HG02840 (cell line): ENCODE measurements at regions not wholly inside any gene's neighbourhood (a gene's known extent, or its start where the extent isn't known, plus 50 kb on each side); places are given as distances from the start of the nearest gene placed in this dataset.

Source experiments
- ATAC-seq: cut with Tn5 transposase; IDR thresholded peaks from one replicate; pipeline ENCODE4 v1.9.1; 2021; ENCODE audit warnings: mild to moderate bottlenecking, moderate library complexity, moderate number of reproducible peaks; ENCODE audit not compliant: unreplicated experiment, low FRiP score

DNA sequence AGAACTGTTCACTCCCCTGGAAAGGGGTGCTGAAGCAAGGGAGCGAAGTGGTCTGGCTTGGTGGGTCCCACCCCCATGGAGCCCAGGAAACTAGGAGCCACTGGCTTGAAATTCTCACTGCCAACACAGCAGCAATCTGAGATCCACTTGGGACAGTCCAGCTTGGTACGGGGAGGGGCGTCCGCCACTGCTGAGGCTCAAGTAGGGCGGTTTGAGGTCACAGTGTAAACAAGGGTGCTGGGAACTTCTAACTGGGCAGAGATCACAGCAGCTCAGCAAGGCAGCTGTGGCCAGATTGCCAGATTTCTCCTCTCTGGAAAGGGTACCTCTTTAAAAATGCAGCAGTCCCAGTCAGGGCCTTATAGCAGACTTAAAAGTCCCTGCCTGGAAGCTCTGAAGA, 53.9 kb upstream of the GALNTL6 start:
- no peak for ATAC-seq

DNA sequence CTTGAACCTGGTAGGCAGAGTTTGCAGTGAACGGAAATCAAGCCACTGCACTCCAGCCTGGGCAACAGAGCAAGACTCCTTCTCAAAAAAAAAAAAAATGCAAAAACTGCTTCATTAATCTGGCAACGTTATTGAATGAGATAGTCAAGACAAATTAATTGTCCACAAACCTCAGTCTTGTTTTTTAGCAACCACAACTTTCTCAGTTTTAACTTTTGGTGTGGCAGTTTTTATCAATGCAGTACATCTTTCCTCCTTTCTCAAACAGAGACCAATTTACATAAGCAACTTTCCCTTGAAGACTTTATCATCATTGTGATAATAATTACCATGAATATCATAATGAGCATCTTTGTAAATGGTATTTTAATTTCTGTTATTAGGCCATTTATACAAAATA, 61.7 kb upstream of the GALNTL6 start:
- no peak for ATAC-seq

- ATAC-seq: no peak
Observed at GRCh38 chr4:171746418-171746817, 66.8 kb upstream of the GALNTL6 start.

DNA sequence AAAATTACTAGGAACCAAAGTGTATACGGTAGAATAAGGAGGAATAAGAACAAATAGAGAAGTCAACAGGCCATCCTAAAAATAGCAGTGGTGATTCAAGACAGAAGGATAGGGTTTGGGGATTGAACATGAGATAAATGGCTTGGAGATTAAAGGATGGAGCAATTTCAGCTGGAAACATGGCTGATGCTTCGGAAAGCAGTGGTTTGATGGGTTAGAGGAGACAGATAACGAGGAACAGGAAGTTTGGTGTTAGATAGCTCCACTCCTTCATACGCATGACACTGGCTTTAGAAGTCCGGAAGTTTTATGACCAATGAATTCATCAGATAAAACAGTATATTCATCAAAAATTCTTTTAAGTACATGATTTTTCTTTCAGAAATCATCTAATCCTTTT, 70.8 kb upstream of the GALNTL6 start:
- ATAC-seq: no peak

- no peak for ATAC-seq
Observed at GRCh38 chr4:171727185-171727584, 86.0 kb upstream of the GALNTL6 start.

DNA sequence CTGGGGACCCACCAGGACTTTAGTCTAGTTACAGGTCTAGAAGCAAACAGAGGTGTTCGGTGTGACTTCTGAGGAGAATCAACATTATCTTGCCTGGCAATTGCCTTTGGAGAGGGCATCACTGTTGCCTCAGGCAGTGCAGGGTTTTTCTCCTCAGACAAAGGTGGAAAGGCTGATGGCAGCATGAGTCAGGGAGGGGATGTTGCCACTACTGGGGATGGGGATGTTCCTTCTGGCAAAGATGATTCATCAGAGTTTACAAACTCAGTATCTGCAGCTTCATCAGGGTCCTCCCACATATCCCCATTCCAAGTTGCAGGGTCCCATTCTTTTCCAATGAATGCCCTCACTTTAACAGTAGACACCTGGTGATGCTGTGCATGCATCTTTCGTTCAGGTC, 91.3 kb upstream of the GALNTL6 start:
- ATAC-seq: no peak

- no peak for ATAC-seq
Observed at GRCh38 chr4:171719691-171720090, 93.5 kb upstream of the GALNTL6 start.

DNA sequence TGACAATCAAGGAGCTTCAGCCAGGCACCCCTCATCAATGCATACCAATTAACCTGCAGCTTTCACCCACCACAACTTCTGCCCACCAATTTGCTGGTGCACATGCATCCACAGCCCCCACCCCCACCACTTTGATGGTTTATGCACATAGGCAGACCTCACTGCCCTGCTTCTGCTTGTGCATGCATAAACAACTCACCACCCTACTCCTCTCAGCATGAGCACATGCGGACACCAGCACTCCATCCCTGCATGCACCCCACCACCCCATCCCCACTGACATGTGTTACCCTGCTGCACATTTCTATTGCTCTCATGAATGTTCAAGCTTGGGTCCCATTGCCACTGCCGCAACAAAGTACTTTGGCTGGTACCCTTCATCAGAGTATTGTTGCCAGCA, 94.5 kb upstream of the GALNTL6 start:
- ATAC-seq: no peak

DNA sequence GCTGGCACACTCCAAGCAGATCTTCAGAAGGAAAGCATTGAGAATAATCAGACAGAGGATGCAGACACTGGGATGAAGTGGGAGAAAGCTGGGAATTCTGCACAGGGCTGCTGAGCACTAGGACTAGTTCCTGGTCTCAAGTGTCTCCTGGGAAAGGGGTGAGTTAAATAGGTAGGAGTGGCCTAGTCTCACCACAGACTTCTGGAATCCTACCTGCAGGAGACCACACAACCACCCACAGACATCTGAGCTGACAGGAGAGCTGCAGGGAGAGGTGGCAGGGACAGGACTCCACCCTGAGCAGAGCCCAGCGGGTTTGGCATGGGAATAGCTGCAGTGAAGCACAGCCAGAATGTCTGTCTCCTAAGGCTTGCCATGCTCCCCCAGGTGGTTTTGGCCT, 95.1 kb upstream of the GALNTL6 start:
- no peak for ATAC-seq

DNA sequence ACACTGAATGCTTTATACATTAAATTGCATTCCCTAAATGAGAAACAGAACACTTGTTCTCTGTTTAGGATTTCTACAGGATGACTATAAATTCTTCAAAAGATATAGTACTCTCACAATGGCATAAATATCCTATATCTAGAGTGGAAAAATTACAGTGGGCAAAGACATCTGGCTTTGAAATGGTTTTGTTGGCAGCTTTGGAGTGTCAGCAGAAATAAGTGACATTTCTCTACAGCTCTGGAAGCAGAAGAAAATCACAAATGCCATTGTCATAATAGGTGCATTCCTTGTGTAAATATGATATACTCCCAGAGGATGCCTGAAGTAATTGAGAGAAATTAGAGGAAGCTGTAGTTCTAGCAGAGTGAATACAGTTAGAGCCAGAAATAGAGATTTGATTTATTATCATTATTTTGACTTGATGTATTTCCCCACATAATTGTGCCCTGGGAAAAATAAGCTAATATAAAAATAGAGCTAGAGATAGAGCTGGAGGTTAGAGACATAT, 95.9 kb upstream of the GALNTL6 start:
- no peak for ATAC-seq

GRCh38 chr4:171715973-171716372, 97.2 kb upstream of the GALNTL6 start:
- ATAC-seq: no peak

DNA sequence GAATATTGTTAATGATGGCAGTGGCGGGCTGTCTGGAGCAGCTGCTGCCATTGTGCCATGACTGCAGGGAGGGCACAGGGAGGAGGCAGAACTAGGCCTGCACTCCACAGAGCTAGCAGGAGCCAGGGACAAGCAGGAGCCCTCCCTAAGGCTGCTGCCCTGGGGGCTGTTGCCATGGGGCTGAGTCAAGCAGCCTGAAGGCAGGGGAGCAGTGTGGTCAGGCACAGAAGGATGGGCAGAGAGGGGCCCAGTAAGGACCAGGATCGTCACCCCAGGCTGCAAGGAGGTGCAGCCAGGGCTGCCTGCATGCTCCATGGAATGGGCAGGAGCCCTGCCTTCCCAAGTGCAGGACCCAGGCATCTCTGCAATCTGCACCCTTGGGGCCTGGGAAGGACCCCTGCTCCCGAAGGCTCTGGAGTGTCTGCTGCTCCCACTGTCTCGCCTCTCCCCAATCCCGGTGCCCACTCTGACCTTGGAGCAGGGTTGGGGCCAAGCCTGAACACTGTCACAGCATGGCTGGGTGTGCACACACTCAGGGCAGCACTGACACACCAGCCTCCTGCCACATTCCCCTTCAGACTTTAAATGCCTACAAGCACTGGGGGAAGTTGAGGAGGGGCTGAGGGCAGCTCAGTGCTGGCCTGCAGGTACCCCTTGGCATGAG, 98.3 kb upstream of the GALNTL6 start:
- ATAC-seq: no peak

GRCh38 chr4:171710743-171711142, 102.5 kb upstream of the GALNTL6 start:
- no peak for ATAC-seq

DNA sequence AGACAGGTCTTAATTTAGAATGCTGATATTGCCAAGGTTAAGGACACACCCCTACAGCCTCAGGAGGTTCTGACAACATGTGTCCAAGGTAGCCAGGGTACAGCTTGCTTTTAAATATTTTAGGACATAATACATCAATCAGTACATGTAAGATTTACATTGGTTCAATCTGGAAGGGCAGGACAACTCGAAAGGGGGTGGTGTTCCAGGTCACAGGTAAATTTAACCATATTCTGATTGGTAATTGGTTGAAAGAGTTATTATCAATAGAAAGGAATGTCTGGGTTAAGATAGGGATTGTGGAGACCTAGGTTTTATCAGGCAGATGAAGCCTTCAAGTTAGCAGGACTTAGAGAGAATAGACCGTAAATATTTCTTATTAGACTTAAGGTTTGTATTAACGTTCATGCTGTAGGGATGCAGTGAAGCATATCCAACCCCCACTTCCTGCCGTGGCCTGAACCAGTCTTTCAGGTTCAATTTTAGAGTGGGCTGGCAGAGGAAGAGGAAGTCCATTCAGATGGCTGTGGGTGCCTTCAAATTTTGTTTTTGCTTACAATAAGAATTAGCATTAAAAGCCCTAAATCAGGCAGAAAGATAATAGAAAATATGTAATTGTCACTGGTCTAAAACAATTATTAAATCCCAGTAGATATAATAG, 136.5 kb upstream of the GALNTL6 start:
- peak; percentile 94 for ATAC-seq

- ATAC-seq: no peak
Observed at GRCh38 chr4:171674781-171675180, 138.4 kb upstream of the GALNTL6 start.

- no peak for ATAC-seq
Observed at GRCh38 chr4:171668403-171668802, 144.8 kb upstream of the GALNTL6 start.

DNA sequence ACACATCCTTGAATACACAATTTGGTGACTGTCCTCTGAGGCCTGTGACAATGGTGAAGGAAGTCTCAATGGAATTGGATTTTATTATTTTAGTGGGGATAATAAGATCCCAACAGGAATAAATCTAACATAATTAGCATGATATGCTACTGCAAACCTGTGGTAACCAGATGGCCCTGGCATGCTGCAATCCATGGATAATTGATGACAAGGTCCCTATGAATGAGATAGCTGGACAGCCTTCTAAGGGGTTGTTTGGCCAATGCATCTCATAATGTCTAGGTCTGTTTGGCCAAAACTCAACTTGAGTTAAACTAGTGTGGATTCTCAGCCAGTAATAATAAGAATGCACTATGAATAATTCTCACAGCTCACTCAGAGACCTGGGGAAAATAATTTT, 145.3 kb upstream of the GALNTL6 start:
- ATAC-seq: no peak

GRCh38 chr4:171651071-171651470, 162.1 kb upstream of the GALNTL6 start:
- ATAC-seq: no peak

DNA sequence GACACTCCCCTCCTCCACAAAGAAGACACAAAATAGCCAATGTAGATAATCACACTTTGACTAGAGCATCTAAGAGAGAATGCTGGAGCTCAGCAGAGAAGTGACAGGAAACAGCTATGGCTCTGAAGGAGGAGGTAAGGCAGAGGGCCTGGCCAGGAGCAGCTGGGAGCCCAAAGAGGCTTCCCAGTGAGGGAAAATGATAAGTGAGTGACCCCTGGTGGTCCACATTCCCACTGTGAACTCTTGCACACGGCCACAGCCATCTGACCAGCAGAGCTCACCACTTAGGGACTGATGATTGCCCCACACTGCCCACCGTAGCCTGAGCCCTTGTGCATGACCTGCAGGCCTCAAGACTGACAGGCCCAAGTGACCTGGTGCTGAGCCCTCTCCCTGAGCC, 162.7 kb upstream of the GALNTL6 start:
- ATAC-seq: peak; percentile 77

GRCh38 chr4:171648926-171649325, 164.3 kb upstream of the GALNTL6 start:
- ATAC-seq: no peak

- no peak for ATAC-seq
Observed at GRCh38 chr4:171646984-171647383, 166.2 kb upstream of the GALNTL6 start.

DNA sequence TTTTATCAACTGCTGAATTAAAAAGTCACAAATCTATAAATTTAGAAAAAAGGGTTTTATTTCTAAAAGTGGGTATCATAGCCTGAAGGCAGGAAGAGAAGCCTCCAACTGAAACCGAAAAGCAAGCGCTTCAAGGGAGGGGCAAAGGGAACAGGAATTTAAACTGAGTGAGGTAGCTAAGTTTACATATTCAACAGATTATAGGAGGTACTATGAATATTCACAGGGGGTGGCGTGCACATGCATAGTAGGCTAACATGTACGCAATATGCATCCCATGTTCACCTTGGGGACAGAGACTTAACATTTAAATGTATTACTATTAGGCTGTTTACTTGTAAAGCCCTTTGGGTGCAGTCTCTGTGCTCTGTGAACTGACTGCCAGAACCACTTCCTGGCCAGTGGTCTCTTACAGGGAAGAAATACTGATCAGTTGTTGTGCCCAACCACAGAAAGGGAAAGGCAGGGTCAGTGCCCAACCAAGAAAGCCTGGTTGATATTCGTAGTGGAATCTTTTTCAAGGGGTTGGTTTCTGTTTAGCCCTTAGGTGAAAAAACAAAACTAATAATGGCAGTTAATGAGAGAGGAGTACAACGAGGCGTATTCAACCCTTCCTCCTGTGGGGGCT, 168.7 kb upstream of the GALNTL6 start:
- peak; percentile 78 for ATAC-seq
